GM12872 (cell line): ENCODE measurements at regions not wholly inside any gene's neighbourhood (a gene's known extent, or its start where the extent isn't known, plus 50 kb on each side); places are given as distances from the start of the nearest gene placed in this dataset.

Experiments used
- CTCF ChIP-seq: IDR thresholded peaks from 3 replicates; pipeline ENCODE4 v1.5.1; 2011; ENCODE audit warnings: low read depth, mild to moderate bottlenecking, low read length, moderate library complexity; ENCODE audit not compliant: insufficient read depth

- no peak for TF ChIP-seq CTCF
Observed at GRCh38 chr11:10386861-10387205, 68.2 kb upstream of the AMPD3 start.

- TF ChIP-seq CTCF = no peak
Observed at GRCh38 chr11:10387206-10388083, 67.6 kb upstream of the AMPD3 start.

GRCh38 chr11:10388101-10388500 lies 67.0 kb upstream of the AMPD3 start:
- no peak for TF ChIP-seq CTCF

- TF ChIP-seq CTCF = no peak
Observed at GRCh38 chr11:10388574-10388973, 66.5 kb upstream of the AMPD3 start.

- TF ChIP-seq CTCF = no peak
Observed at GRCh38 chr11:10390375-10390774, 64.7 kb upstream of the AMPD3 start.

- TF ChIP-seq CTCF = no peak
Observed at GRCh38 chr11:10392095-10393079, 62.7 kb upstream of the AMPD3 start.

- TF ChIP-seq CTCF = no peak
Observed at GRCh38 chr11:10394229-10395101, 60.6 kb upstream of the AMPD3 start.
